Mucosa of rectum (tissue), 2 donors: ENCODE measurements at regions not wholly inside any gene's neighbourhood (a gene's known extent, or its start where the extent isn't known, plus 50 kb on each side); places are given as distances from the start of the nearest gene placed in this dataset.
"Not testable (repeated sequence)": the region's sequence is repeated elsewhere in the genome, so short reads cannot be mapped to it uniquely, and the experiment has no call there.

ENCODE experiments used
- H3K27ac ChIP-seq, 2 donors: one replicate each; pipeline ENCODE4 v1.7.0; 2013; ENCODE audit warnings: inconsistent platforms in 2 of 2, low read depth in 2 of 2, low read length in 2 of 2
- H3K27me3 ChIP-seq, 2 donors: one replicate each; pipeline ENCODE4 v1.7.0; 2013; ENCODE audit warnings: low read length in 2 of 2; ENCODE audit not compliant: control insufficient read depth in 2 of 2, insufficient read depth in 2 of 2
- H3K36me3 ChIP-seq, 2 donors: one replicate each; pipeline ENCODE4 v1.7.0; 2013; ENCODE audit warnings: low read length in 2 of 2; ENCODE audit not compliant: control insufficient read depth in 2 of 2, insufficient read depth in 2 of 2
- H3K4me1 ChIP-seq, 2 donors: one replicate each; pipeline ENCODE4 v1.7.0; 2013; ENCODE audit warnings: low read length in 2 of 2, mild to moderate bottlenecking in 1 of 2; ENCODE audit not compliant: control insufficient read depth in 2 of 2, insufficient read depth in 2 of 2
- H3K4me3 ChIP-seq, 2 donors: one replicate each; pipeline ENCODE4 v1.7.0; 2013; ENCODE audit warnings: low read length in 2 of 2
- H3K9ac ChIP-seq, 2 donors: one replicate each; pipeline ENCODE4 v1.7.0; 2013; ENCODE audit warnings: low read length in 2 of 2, low read depth in 1 of 2, mild to moderate bottlenecking in 1 of 2
- H3K9me3 ChIP-seq, 2 donors: one replicate each; pipeline ENCODE4 v1.7.0; 2013; ENCODE audit warnings: low read length in 2 of 2; ENCODE audit not compliant: control insufficient read depth in 2 of 2
- donor health status: healthy.
- donor health status: Normal muscosa, but diverticular disease.

- Histone ChIP-seq H3K9me3 (no peaks in the 10 kb centered on the region), H3K9ac (no peak overlapping the region), H3K4me1 (no peaks in the 10 kb centered on the region), H3K27ac (no peak overlapping the region), H3K36me3 (no peaks in the 10 kb centered on the region), H3K27me3 (no peaks in the 10 kb centered on the region), H3K4me3 (no peak overlapping the region)
These were observed 71.6 kb downstream of the ACKR3 start for GRCh38 chr2:236641051-236641726.

- H3K36me3 ChIP-seq, result no peaks in the 10 kb centered on the region
- H3K4me1 ChIP-seq, result no peaks in the 10 kb centered on the region
- H3K27me3 ChIP-seq, result no peaks in the 10 kb centered on the region
- no peak overlapping the region for H3K9ac ChIP-seq
- no peaks in the 10 kb centered on the region for H3K9me3 ChIP-seq
- no peak overlapping the region for H3K4me3 ChIP-seq
- H3K27ac ChIP-seq, result peak overlapping the region; percentile 57 to 72
These were observed 72.5 kb downstream of the ACKR3 start for GRCh38 chr2:236642125-236642524.

GRCh38 chr2:236642584-236643291 lies 73.1 kb downstream of the ACKR3 start:
- no peak overlapping the region for H3K9ac ChIP-seq
- H3K27ac ChIP-seq, result peak overlapping the region; percentile 71 to 72
- no peaks in the 10 kb centered on the region for H3K4me1 ChIP-seq
- no peaks in the 10 kb centered on the region for H3K36me3 ChIP-seq
- no peaks in the 10 kb centered on the region for H3K9me3 ChIP-seq
- no peaks in the 10 kb centered on the region for H3K27me3 ChIP-seq
- no peak overlapping the region for H3K4me3 ChIP-seq

- Histone ChIP-seq H3K36me3 (no peaks in the 10 kb centered on the region), H3K27me3 (no peaks in the 10 kb centered on the region), H3K4me1 (no peaks in the 10 kb centered on the region), H3K9ac (no peak overlapping the region), H3K27ac (peak overlapping the region; percentile 71 to 72), H3K4me3 (no peak overlapping the region), H3K9me3 (no peaks in the 10 kb centered on the region)
These were observed 73.9 kb downstream of the ACKR3 start for GRCh38 chr2:236643480-236643879.

GRCh38 chr2:236644067-236644466 lies 74.4 kb downstream of the ACKR3 start:
- H3K36me3 ChIP-seq, result no peaks in the 10 kb centered on the region
- H3K9ac ChIP-seq, result no peak overlapping the region
- no peaks in the 10 kb centered on the region for H3K4me1 ChIP-seq
- H3K4me3 ChIP-seq, result no peak overlapping the region
- H3K9me3 ChIP-seq, result no peaks in the 10 kb centered on the region
- no peaks in the 10 kb centered on the region for H3K27me3 ChIP-seq
- no peak overlapping the region for H3K27ac ChIP-seq

- H3K4me1 ChIP-seq, result no peaks in the 10 kb centered on the region
- H3K9me3 ChIP-seq, result no peaks in the 10 kb centered on the region
- H3K27ac ChIP-seq, result no peak overlapping the region
- H3K36me3 ChIP-seq, result no peaks in the 10 kb centered on the region
- no peak overlapping the region for H3K4me3 ChIP-seq
- no peak overlapping the region for H3K9ac ChIP-seq
- no peaks in the 10 kb centered on the region for H3K27me3 ChIP-seq
These were observed 74.9 kb downstream of the ACKR3 start for GRCh38 chr2:236644502-236644911.

- H3K27ac ChIP-seq, H3K27me3 ChIP-seq, H3K9me3 ChIP-seq, H3K36me3 ChIP-seq, H3K9ac ChIP-seq, H3K4me3 ChIP-seq, H3K4me1 ChIP-seq: not testable (repeated sequence)
These were observed 75.5 kb downstream of the ACKR3 start for GRCh38 chr2:236645141-236645540.

- no peaks in the 10 kb centered on the region for H3K27me3 ChIP-seq
- no peaks in the 10 kb centered on the region for H3K36me3 ChIP-seq
- H3K27ac ChIP-seq, result no peak overlapping the region
- H3K9ac ChIP-seq, result no peak overlapping the region
- H3K4me1 ChIP-seq, result no peaks in the 10 kb centered on the region
- no peak overlapping the region for H3K4me3 ChIP-seq
- H3K9me3 ChIP-seq, result no peaks in the 10 kb centered on the region
These were observed 76.8 kb downstream of the ACKR3 start for GRCh38 chr2:236646441-236646840.

- Histone ChIP-seq H3K9ac (no peak overlapping the region), H3K4me3 (no peak overlapping the region), H3K27ac (no peak overlapping the region), H3K4me1 (no peaks in the 10 kb centered on the region), H3K27me3 (no peaks in the 10 kb centered on the region), H3K36me3 (no peaks in the 10 kb centered on the region), H3K9me3 (no peaks in the 10 kb centered on the region)
These were observed 77.2 kb downstream of the ACKR3 start for GRCh38 chr2:236646871-236647270.

- Histone ChIP-seq H3K9ac (no peak overlapping the region), H3K27ac (no peak overlapping the region)
These were observed 78.0 kb downstream of the ACKR3 start for GRCh38 chr2:236647621-236648020.

More at GRCh38 chr2:236647621-236648020, 78.0 kb downstream of the ACKR3 start:
- Histone ChIP-seq H3K27me3 (no peaks in the 10 kb centered on the region), H3K9me3 (no peaks in the 10 kb centered on the region), H3K4me1 (no peaks in the 10 kb centered on the region), H3K36me3 (no peaks in the 10 kb centered on the region), H3K4me3 (no peak overlapping the region)
